ENCODE measurements at regions not wholly inside any gene's neighbourhood (a gene's known extent, or its start where the extent isn't known, plus 50 kb on each side); places are given as distances from the start of the nearest gene placed in this dataset.
"Not testable (repeated sequence)": the region's sequence is repeated elsewhere in the genome, so short reads cannot be mapped to it uniquely, and the experiment has no call there.

DNA sequence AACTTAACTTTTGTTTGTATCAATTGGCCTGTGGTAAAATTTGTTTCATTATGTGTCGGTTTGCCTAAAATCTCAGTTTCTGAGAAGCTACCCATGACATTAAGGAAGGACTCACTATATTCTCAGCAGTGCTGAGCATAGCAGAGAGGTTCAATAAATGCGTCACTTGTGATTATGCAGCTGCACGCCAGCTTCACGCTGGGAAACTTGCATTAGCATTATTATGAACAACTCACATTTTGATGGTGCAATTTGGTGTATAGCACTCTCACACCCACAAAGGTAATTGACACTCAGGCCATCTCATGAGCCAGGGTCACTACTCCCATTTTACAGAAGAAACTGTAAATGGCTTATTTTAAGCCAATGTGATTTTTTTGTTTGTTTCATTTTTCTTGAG lies 80.6 kb upstream of the SALL1 start:
- FAIRE-seq, result no peak
- DNase-seq (ENCODE audit: insufficient read length), result no peak
- TF ChIP-seq POLR2AphosphoS5 (IDR thresholded peaks at IDR 0.05; ENCODE audit: low read depth, low read length) (no peak), POLR2A (IDR thresholded peaks at IDR 0.05; ENCODE audit: low read depth, low read length) (no peak), TAF1 (IDR thresholded peaks at IDR 0.05; ENCODE audit: borderline replicate concordance, low read depth, low read length) (no peak)

DNA sequence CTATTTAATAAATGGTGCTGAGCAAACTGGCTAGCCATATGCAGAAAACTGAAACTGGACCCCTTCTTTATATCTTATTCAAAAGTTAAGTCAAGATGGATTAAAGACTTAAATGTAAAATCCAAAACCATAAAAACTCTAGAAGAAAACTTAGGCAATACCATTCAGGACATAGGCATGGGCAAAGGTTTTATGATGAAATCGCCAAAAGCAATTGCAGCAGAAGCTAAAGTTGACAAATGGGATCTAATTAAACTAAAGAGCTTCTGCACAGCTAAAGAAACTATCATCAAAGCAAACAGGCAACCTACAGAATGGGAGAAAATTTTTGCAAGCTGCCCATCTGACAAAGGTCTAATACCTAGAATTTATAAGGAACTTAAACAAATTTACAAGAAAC lies 79.0 kb upstream of the SALL1 start:
- not testable (repeated sequence) for FAIRE-seq; DNase-seq (ENCODE audit: insufficient read length)

DNA sequence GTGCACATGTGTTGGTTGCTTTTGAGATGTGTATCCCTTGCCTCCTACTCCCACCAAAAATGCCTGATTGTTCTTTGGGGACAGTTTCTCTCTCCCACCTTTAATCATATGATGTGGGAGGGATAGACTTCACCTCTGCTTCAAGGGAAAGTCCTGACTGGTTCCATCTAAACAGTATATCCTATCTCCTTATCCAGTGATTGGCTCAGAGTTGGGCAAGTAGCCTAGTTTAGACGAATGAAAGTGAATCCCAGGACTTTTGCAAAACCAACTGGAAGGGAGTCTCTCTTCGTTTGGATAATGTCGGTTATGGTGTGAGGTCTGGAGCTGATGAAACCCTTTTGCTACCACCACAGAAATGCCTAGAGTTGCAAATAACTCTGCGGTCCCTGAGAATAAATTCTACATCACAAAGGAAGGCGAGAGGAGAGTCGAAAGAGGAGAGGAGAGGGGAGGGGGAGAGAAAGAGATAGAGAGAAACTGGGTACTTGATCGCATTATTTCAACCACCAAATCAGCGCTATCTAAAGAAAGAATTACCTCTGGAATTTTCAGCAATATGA lies 77.1 kb upstream of the SALL1 start:
- no peak for FAIRE-seq
- no peak for TF ChIP-seq TAF1 (IDR thresholded peaks at IDR 0.05; ENCODE audit: borderline replicate concordance, low read depth, low read length)

GRCh38 chr16:51225878-51226277 lies 74.8 kb upstream of the SALL1 start:
- TF ChIP-seq POLR2A (IDR thresholded peaks at IDR 0.05; ENCODE audit: low read depth, low read length) (no peak), TAF1 (IDR thresholded peaks at IDR 0.05; ENCODE audit: borderline replicate concordance, low read depth, low read length) (no peak), POLR2AphosphoS5 (IDR thresholded peaks at IDR 0.05; ENCODE audit: low read depth, low read length) (no peak)
- FAIRE-seq, result no peak
- no peak for DNase-seq (ENCODE audit: insufficient read length)

More for the DNA sequence above, 77.1 kb upstream of the SALL1 start:
- DNase-seq (ENCODE audit: insufficient read length), result no peak

- DNase-seq (ENCODE audit: insufficient read length) (no peak), FAIRE-seq (no peak)
- TF ChIP-seq TAF1 (IDR thresholded peaks at IDR 0.05; ENCODE audit: borderline replicate concordance, low read depth, low read length) (no peak), POLR2A (IDR thresholded peaks at IDR 0.05; ENCODE audit: low read depth, low read length) (no peak), POLR2AphosphoS5 (IDR thresholded peaks at IDR 0.05; ENCODE audit: low read depth, low read length) (no peak)
These were observed 73.2 kb upstream of the SALL1 start for GRCh38 chr16:51224317-51224716.

- DNase-seq (ENCODE audit: insufficient read length), result no peak
- no peak for TF ChIP-seq TAF1 (IDR thresholded peaks at IDR 0.05; ENCODE audit: borderline replicate concordance, low read depth, low read length)
- TF ChIP-seq POLR2A (IDR thresholded peaks at IDR 0.05; ENCODE audit: low read depth, low read length), result no peak
- no peak for TF ChIP-seq POLR2AphosphoS5 (IDR thresholded peaks at IDR 0.05; ENCODE audit: low read depth, low read length)
- no peak for FAIRE-seq
These were observed 70.9 kb upstream of the SALL1 start for GRCh38 chr16:51222016-51222415.

DNA sequence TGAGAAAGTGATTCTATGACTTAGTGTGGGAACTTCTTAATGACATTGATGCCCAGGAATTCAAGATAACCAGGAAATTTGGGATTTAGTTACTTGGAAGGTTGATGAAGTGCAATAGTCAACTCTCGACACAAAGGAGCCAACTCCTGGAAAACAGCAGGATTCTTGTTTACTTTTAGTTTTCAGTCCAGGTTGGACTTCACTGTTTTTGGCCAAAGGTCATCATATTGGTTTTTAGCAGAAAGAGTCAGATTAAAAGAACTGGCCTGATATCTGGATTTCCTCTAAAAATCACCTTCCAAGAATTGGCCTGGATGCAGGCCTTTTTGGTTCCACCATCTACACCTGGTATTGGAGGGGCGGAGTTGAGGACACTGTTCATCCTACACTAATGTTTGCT lies 60.1 kb upstream of the SALL1 start:
- DNase-seq (ENCODE audit: insufficient read length) (no peak), FAIRE-seq (no peak)
- TF ChIP-seq POLR2A (IDR thresholded peaks at IDR 0.05; ENCODE audit: low read depth, low read length) (no peak), TAF1 (IDR thresholded peaks at IDR 0.05; ENCODE audit: borderline replicate concordance, low read depth, low read length) (no peak), POLR2AphosphoS5 (IDR thresholded peaks at IDR 0.05; ENCODE audit: low read depth, low read length) (no peak)

DNA sequence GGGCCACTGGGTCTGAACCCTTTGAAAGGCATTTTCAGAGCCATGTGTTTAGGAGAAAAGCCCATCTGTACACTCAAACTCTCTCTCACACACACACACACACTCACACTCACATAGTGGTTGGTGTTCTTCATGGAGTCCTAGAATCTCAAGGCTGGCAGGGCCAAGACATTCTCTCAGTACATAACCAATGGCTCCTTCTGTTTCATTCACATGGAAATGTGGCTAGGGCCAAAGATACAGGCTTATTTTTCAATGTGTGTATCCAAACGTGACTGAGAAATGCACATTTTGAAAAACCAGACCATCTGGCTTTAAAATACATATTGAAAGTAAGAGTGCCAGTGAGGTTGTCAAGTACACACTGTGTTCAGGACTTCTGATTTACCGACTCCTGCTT lies 59.0 kb upstream of the SALL1 start:
- DNase-seq (ENCODE audit: insufficient read length) (no peak), FAIRE-seq (no peak)
- no peak for TF ChIP-seq TAF1 (IDR thresholded peaks at IDR 0.05; ENCODE audit: borderline replicate concordance, low read depth, low read length)
- no peak for TF ChIP-seq POLR2AphosphoS5 (IDR thresholded peaks at IDR 0.05; ENCODE audit: low read depth, low read length)
- TF ChIP-seq POLR2A (IDR thresholded peaks at IDR 0.05; ENCODE audit: low read depth, low read length), result no peak

DNA sequence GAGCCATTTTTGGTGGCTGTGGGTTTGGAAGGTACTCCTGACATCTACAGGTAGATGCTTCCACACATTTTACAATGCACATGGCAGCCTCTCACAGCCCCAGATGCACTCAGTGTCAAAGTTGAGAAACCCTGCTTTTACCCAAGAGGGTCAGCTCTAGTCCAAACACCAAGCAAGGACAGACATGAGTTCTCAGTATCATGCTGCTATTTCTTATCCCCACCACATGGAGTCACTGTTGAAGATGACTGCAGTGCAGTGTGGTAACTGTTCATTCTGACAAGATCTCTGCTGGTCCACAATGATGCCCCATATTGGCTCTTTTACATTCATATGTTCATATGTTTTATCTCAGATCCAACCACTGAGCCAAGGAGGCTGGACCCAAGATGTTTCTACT lies 50.5 kb upstream of the SALL1 start:
- FAIRE-seq (no peak), DNase-seq (ENCODE audit: insufficient read length) (no peak)
- no peak for TF ChIP-seq TAF1 (IDR thresholded peaks at IDR 0.05; ENCODE audit: borderline replicate concordance, low read depth, low read length)
- TF ChIP-seq POLR2AphosphoS5 (IDR thresholded peaks at IDR 0.05; ENCODE audit: low read depth, low read length), result no peak
- TF ChIP-seq POLR2A (IDR thresholded peaks at IDR 0.05; ENCODE audit: low read depth, low read length), result no peak

Data from GM12892 (cell line).